Heart left ventricle (tissue), 13 donors: ENCODE measurements at regions not wholly inside any gene's neighbourhood (a gene's known extent, or its start where the extent isn't known, plus 50 kb on each side); places are given as distances from the start of the nearest gene placed in this dataset.

Experiments
- CTCF ChIP-seq, 12 donors: fragments of 200-600 bp; sonication (generic) in 4 of 12; IDR thresholded peaks; one replicate each; pipeline versions ENCODE4 v1.5.0 to v1.8.0; 2018 to 2022; ENCODE audit warnings: antibody characterized with exemption in 12 of 12, mild to moderate bottlenecking in 5 of 12
- POLR2A ChIP-seq, 2 donors: fragments of 450-650 bp; IDR thresholded peaks; one replicate each; pipeline ENCODE4 v1.6.1; 2017; ENCODE audit warnings: antibody characterized with exemption in 2 of 2, mild to moderate bottlenecking in 2 of 2, moderate library complexity in 2 of 2
- donor health status: ischemic (EF 13 %, LVEDD 7.1; RV severe dilation, severe dysfunction).
- donor health status: DM: no; HTN: yes; CAD: no.
- donor health status: DM: no; HTN: no; CAD: no.
- donor health status: ischemic (EF 25% LVEDD 6.9; RV normal size, moderate dysfunction).
- donor health status: ischemic (EF 25% LVEDD 5.7; RV mildly dilated, moderate dysfunction).
- donor health status: ischemic (EF 35%, LVEDD 5.7; RV mildly dilated, moderate dysfunction).
- donor health status: nonischemic (EF 11% LVEDD 7.7; RV severe dilation, severe dysfunction).
- donor health status: DM: yes; HTN: yes; CAD: no.
- donor health status: PGD.
- donor health status: ischemic (EF 29% LVEDD 5.4; RV normal size, mild dysfunction).
- donor health status: nonischemic (EF 23%, LVEDD 6.1; RV moderate dilation, normal function).

DNA sequence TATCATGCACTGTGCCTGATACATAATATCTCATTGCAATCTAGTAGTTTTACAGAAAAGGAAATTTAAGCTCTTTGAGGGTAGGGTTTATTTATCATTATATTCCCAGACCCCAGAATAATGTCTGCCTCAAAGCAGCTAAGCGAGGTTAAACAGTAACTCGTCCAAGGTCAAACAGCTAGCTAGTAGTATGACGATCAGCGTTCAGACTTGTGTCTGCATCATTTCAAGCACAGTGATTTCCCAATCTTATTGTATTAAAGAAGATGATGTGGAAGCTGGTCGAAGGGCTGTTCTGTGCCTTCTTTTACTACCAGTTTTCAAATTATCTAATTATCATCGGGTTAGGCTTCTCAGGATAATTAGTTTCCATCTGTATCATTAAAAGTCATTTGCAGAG, 55.1 kb upstream of the NFIB start:
- TF ChIP-seq CTCF (IDR thresholded peaks at IDR 0.05) (no peak), POLR2A (IDR thresholded peaks at IDR 0.05) (no peak)
